ENCODE measurements at regions not wholly inside any gene's neighbourhood (a gene's known extent, or its start where the extent isn't known, plus 50 kb on each side); places are given as distances from the start of the nearest gene placed in this dataset.

- no peak for TF ChIP-seq TCF7 (CRISPR knock-in tag; IDR thresholded peaks at IDR 0.05; ENCODE audit: low read depth)
- no peak for TF ChIP-seq ZNF219 (CRISPR knock-in tag; IDR thresholded peaks at IDR 0.05; ENCODE audit: borderline replicate concordance)
- TF ChIP-seq ETV6 (CRISPR knock-in tag; IDR thresholded peaks at IDR 0.05), result no peak
- TF ChIP-seq TEAD1 (CRISPR knock-in tag; IDR thresholded peaks at IDR 0.05), result no peak
Measured at GRCh38 chr1:173337126-173337525, 130.0 kb upstream of the TNFSF4 start (continued).

- Mint-ChIP-seq H3K4me3 (no peak overlapping the region), H3K36me3 (no peaks in the 10 kb centered on the region), H3K27ac (no peak overlapping the region), H3K4me1 (no peaks in the 10 kb centered on the region), H3K9me3 (no peaks in the 10 kb centered on the region), H3K27me3 (ENCODE audit: low read depth) (no peaks in the 10 kb centered on the region)
- POLR2A ChIA-PET, result no interaction called here
- CTCF ChIA-PET, result no interaction called here
- ATAC-seq, result no peak
- TF ChIP-seq PREB (CRISPR knock-in tag; IDR thresholded peaks at IDR 0.05; ENCODE audit: borderline replicate concordance), result no peak
- TF ChIP-seq ZNF396 (CRISPR knock-in tag; IDR thresholded peaks at IDR 0.05; ENCODE audit: borderline replicate concordance), result no peak
- no peak for TF ChIP-seq TEAD4 (CRISPR knock-in tag; IDR thresholded peaks at IDR 0.05)
- no peak for DNase-seq (ENCODE audit: low spot score)
Measured at GRCh38 chr1:173341307-173341706, 134.2 kb upstream of the TNFSF4 start.

DNA sequence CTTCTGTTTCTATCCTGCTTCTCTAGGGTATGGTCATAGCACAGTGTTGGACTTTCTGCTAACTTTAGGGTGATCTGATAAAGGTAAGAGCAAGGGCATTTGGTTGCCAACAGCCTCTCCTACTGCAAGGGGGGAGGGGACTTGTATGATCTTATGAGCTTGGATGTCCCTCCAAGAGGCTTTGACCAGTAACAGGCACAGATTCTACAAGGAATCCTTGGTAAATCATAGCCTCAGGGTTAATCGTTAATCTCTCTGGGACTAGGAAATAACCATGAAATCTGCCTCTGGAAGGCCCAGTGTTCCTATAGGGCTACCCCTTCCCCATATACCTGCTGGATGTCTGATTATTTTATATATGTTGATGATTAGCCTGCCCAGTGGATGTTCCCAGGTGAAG, 134.8 kb upstream of the TNFSF4 start:
- no peak for ATAC-seq
- no peaks in the 10 kb centered on the region; the same call in 1 of the 2 replicates for H3K27me3 Mint-ChIP-seq (ENCODE audit: low read depth)
- no peaks in the 10 kb centered on the region for H3K36me3 Mint-ChIP-seq
- no peaks in the 10 kb centered on the region for H3K4me1 Mint-ChIP-seq
- CTCF ChIA-PET, result no interaction called here
- H3K4me3 Mint-ChIP-seq, result no peak overlapping the region
- H3K9me3 Mint-ChIP-seq, result no peaks in the 10 kb centered on the region
- H3K27ac Mint-ChIP-seq, result no peak overlapping the region
- no peak for DNase-seq (ENCODE audit: low spot score)
- POLR2A ChIA-PET, result no interaction called here
- TF ChIP-seq, protein P1, sequence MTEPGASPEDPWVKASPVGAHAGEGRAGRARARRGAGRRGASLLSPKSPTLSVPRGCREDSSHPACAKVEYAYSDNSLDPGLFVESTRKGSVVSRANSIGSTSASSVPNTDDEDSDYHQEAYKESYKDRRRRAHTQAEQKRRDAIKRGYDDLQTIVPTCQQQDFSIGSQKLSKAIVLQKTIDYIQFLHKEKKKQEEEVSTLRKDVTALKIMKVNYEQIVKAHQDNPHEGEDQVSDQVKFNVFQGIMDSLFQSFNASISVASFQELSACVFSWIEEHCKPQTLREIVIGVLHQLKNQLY (CRISPR knock-in tag; IDR thresholded peaks at IDR 0.05), result no peak
- TF ChIP-seq, protein P2, sequence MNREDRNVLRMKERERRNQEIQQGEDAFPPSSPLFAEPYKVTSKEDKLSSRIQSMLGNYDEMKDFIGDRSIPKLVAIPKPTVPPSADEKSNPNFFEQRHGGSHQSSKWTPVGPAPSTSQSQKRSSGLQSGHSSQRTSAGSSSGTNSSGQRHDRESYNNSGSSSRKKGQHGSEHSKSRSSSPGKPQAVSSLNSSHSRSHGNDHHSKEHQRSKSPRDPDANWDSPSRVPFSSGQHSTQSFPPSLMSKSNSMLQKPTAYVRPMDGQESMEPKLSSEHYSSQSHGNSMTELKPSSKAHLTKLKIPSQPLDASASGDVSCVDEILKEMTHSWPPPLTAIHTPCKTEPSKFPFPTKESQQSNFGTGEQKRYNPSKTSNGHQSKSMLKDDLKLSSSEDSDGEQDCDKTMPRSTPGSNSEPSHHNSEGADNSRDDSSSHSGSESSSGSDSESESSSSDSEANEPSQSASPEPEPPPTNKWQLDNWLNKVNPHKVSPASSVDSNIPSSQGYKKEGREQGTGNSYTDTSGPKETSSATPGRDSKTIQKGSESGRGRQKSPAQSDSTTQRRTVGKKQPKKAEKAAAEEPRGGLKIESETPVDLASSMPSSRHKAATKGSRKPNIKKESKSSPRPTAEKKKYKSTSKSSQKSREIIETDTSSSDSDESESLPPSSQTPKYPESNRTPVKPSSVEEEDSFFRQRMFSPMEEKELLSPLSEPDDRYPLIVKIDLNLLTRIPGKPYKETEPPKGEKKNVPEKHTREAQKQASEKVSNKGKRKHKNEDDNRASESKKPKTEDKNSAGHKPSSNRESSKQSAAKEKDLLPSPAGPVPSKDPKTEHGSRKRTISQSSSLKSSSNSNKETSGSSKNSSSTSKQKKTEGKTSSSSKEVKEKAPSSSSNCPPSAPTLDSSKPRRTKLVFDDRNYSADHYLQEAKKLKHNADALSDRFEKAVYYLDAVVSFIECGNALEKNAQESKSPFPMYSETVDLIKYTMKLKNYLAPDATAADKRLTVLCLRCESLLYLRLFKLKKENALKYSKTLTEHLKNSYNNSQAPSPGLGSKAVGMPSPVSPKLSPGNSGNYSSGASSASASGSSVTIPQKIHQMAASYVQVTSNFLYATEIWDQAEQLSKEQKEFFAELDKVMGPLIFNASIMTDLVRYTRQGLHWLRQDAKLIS (CRISPR knock-in tag; IDR thresholded peaks at IDR 0.05; ENCODE audit: borderline replicate concordance), result no peak
- no peak for TF ChIP-seq ATF1 (CRISPR knock-in tag; IDR thresholded peaks at IDR 0.05)
- no peak for TF ChIP-seq E2F5 (CRISPR knock-in tag; IDR thresholded peaks at IDR 0.05)
- no peak for TF ChIP-seq ZSCAN18 (CRISPR knock-in tag; IDR thresholded peaks at IDR 0.05)
- TF ChIP-seq ZNF532 (CRISPR knock-in tag; IDR thresholded peaks at IDR 0.05; ENCODE audit: borderline replicate concordance), result no peak
- no peak for TF ChIP-seq CBFB (CRISPR knock-in tag; IDR thresholded peaks at IDR 0.05; ENCODE audit: low read depth)
- TF ChIP-seq, protein P3, sequence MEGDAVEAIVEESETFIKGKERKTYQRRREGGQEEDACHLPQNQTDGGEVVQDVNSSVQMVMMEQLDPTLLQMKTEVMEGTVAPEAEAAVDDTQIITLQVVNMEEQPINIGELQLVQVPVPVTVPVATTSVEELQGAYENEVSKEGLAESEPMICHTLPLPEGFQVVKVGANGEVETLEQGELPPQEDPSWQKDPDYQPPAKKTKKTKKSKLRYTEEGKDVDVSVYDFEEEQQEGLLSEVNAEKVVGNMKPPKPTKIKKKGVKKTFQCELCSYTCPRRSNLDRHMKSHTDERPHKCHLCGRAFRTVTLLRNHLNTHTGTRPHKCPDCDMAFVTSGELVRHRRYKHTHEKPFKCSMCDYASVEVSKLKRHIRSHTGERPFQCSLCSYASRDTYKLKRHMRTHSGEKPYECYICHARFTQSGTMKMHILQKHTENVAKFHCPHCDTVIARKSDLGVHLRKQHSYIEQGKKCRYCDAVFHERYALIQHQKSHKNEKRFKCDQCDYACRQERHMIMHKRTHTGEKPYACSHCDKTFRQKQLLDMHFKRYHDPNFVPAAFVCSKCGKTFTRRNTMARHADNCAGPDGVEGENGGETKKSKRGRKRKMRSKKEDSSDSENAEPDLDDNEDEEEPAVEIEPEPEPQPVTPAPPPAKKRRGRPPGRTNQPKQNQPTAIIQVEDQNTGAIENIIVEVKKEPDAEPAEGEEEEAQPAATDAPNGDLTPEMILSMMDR (IDR thresholded peaks at IDR 0.05), result no peak
- no peak for TF ChIP-seq ETV6 (CRISPR knock-in tag; IDR thresholded peaks at IDR 0.05)
- TF ChIP-seq, protein P4, sequence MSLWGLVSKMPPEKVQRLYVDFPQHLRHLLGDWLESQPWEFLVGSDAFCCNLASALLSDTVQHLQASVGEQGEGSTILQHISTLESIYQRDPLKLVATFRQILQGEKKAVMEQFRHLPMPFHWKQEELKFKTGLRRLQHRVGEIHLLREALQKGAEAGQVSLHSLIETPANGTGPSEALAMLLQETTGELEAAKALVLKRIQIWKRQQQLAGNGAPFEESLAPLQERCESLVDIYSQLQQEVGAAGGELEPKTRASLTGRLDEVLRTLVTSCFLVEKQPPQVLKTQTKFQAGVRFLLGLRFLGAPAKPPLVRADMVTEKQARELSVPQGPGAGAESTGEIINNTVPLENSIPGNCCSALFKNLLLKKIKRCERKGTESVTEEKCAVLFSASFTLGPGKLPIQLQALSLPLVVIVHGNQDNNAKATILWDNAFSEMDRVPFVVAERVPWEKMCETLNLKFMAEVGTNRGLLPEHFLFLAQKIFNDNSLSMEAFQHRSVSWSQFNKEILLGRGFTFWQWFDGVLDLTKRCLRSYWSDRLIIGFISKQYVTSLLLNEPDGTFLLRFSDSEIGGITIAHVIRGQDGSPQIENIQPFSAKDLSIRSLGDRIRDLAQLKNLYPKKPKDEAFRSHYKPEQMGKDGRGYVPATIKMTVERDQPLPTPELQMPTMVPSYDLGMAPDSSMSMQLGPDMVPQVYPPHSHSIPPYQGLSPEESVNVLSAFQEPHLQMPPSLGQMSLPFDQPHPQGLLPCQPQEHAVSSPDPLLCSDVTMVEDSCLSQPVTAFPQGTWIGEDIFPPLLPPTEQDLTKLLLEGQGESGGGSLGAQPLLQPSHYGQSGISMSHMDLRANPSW (CRISPR knock-in tag; conservative IDR thresholded peaks at IDR 0.05; ENCODE audit: low read depth), result no peak

All from WTC11 (cell line).